SK-N-SH (cell line): ENCODE measurements at regions not wholly inside any gene's neighbourhood (a gene's known extent, or its start where the extent isn't known, plus 50 kb on each side); places are given as distances from the start of the nearest gene placed in this dataset.

ENCODE experiments used
- CHD2 ChIP-seq: fragments of 150-350 bp; IDR thresholded peaks from 2 replicates; pipeline ENCODE4 v1.6.1; 2018; ENCODE audit warnings: low read length; ENCODE audit not compliant: partially characterized antibody
- CTCF ChIP-seq: fragments of 200-600 bp; sonication (generic); IDR thresholded peaks from 2 replicates; pipeline ENCODE4 v1.6.1; 2017; ENCODE audit warnings: antibody characterized with exemption, mild to moderate bottlenecking, moderate library complexity
- FOXM1 ChIP-seq: IDR thresholded peaks from 2 replicates; pipeline ENCODE4 v1.4.0; 2012; ENCODE audit warnings: low read depth, mild to moderate bottlenecking
- JUND ChIP-seq: IDR thresholded peaks from 2 replicates; pipeline ENCODE4 v1.4.0; 2012
- MEF2A ChIP-seq: IDR thresholded peaks from 2 replicates; pipeline ENCODE4 v1.4.0; 2012; ENCODE audit warnings: low read depth, borderline replicate concordance
- POLR2AphosphoS5 ChIP-seq: IDR thresholded peaks from 2 replicates; pipeline ENCODE4 v1.6.1; 2012; ENCODE audit warnings: low read depth, low read length
- ZBTB33 ChIP-seq: IDR thresholded peaks from 2 replicates; pipeline ENCODE4 v1.4.0; 2012; ENCODE audit warnings: low read depth, borderline replicate concordance
- TF ChIP-seq, protein P1 (sequence below): IDR thresholded peaks from 2 replicates; pipeline ENCODE4 v1.4.0; 2012; ENCODE audit warnings: low read depth
- TF ChIP-seq, protein P2 (sequence below): fragments of 150-350 bp; IDR thresholded peaks from 2 replicates; pipeline ENCODE4 v1.6.1; 2017; ENCODE audit warnings: antibody characterized with exemption, low read length, low read depth, borderline replicate concordance

DNA sequence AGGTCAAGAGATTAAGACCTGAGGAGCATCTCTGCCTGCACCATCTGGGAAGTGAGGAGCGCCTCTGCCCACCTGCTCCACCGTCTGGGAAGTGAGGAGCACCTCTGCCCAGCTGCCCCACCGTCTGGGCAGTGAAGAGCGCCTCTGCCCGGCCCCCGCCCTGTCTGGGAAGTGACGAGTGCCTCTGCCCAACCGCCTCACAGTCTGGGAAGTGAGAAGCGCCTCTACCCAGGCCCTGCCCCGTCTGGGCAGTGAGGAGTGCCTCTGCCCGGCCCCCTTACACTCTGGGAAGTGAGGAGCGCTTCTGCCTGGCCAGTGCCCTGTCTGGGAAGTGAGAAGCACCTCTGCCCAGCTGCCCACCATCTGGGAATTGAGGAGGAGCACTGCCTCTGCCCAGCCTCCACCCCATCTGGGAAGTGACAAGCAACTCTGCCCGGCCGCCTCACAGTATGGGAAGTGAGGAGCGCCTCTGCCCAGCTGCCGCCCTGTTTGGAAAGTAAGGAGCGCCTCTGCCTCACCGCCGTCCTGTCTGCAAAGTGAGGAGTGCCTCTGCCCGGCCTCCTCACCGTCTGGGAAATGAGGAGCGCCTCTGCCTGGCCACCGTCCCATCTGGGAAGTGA lies 270.4 kb upstream of the NRSN1 start:
- TF ChIP-seq CTCF (no peak), MEF2A (no peak), FOXM1 (no peak), POLR2AphosphoS5 (no peak), ZBTB33 (no peak), CHD2 (no peak), JUND (no peak)
- TF ChIP-seq, protein P1, sequence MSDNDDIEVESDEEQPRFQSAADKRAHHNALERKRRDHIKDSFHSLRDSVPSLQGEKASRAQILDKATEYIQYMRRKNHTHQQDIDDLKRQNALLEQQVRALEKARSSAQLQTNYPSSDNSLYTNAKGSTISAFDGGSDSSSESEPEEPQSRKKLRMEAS, result no peak
- TF ChIP-seq, protein P2, sequence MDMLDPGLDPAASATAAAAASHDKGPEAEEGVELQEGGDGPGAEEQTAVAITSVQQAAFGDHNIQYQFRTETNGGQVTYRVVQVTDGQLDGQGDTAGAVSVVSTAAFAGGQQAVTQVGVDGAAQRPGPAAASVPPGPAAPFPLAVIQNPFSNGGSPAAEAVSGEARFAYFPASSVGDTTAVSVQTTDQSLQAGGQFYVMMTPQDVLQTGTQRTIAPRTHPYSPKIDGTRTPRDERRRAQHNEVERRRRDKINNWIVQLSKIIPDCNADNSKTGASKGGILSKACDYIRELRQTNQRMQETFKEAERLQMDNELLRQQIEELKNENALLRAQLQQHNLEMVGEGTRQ, result no peak
